RWPE1 (cell line): ENCODE measurements at regions not wholly inside any gene's neighbourhood (a gene's known extent, or its start where the extent isn't known, plus 50 kb on each side); places are given as distances from the start of the nearest gene placed in this dataset.

ENCODE experiments used
- CTCF ChIA-PET: fragments of 350-600 bp; sonication (Branson Sonifier 250); formaldehyde crosslinking; extraction: SDS; loops from one replicate; lab custom pipeline; 2021; lab: Yijun Ruan, JAX
- POLR2A ChIA-PET: fragments of 400-600 bp; formaldehyde crosslinking; extraction: SDS; loops from one replicate; lab custom pipeline; 2020; ENCODE audit warnings: antibody characterized with exemption; ENCODE audit not compliant: low non-redundant PET; lab: Yijun Ruan, JAX
- DNase-seq: peaks from one replicate; pipeline ENCODE4 v3.0.0; 2012; ENCODE audit warnings: low spot score
- H3K27ac ChIP-seq: fragments of 450-650 bp; 2 replicates; pipeline ENCODE4 v1.5.1; 2017
- TF ChIP-seq, protein P1 (sequence below): fragments of 450-650 bp; conservative IDR thresholded peaks from 2 replicates; pipeline ENCODE4 v1.5.1; 2017; ENCODE audit warnings: low read depth, mild to moderate bottlenecking

DNA sequence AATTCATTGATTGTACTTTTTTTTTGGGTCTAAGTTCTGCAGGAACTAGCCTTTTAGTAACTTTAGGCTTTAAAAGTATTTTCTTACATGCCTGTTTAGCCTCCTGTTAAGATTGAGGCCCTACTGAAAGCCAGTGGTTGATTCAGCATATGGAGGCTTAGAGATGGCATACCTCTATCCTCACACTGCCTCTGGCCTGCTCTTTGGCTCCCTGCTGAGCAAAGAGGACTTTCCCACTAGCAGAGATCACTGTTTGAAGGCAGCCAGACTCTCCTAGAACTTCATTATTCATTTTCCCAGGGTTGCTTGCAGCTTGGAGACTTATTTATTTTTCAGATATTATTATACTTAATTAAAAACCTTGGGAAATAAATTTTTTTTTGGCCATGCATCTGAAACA is 405.6 kb upstream of the MEX3C start:
- DNase-seq = no peak
- POLR2A ChIA-PET = no interaction called here
- H3K27ac ChIP-seq = no peak overlapping the region
- TF ChIP-seq, protein P1, sequence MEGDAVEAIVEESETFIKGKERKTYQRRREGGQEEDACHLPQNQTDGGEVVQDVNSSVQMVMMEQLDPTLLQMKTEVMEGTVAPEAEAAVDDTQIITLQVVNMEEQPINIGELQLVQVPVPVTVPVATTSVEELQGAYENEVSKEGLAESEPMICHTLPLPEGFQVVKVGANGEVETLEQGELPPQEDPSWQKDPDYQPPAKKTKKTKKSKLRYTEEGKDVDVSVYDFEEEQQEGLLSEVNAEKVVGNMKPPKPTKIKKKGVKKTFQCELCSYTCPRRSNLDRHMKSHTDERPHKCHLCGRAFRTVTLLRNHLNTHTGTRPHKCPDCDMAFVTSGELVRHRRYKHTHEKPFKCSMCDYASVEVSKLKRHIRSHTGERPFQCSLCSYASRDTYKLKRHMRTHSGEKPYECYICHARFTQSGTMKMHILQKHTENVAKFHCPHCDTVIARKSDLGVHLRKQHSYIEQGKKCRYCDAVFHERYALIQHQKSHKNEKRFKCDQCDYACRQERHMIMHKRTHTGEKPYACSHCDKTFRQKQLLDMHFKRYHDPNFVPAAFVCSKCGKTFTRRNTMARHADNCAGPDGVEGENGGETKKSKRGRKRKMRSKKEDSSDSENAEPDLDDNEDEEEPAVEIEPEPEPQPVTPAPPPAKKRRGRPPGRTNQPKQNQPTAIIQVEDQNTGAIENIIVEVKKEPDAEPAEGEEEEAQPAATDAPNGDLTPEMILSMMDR = no peak
- CTCF ChIA-PET = no interaction called here

DNA sequence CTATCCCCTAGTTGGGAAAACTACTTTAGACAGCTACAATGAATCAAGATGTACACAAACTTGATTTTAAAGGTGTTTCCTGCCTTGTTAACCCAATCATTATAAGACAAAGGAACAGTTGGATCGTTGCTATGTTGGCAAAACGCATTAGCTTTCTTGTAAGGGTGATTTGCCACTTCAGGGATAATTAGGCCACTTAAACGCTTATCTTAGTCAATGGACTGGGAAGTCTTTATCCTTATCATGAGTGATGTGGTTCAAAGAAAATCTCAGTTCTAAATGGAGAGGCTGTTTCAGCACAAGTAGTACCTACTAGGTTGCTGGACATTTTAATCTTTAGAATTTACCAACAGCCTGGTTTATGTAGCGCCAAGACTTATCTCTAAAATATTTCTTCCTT is 406.1 kb upstream of the MEX3C start:
- TF ChIP-seq, protein P1 = no peak
- POLR2A ChIA-PET = no interaction called here
- no peak for DNase-seq
- H3K27ac ChIP-seq = no peak overlapping the region
- CTCF ChIA-PET = no interaction called here

DNA sequence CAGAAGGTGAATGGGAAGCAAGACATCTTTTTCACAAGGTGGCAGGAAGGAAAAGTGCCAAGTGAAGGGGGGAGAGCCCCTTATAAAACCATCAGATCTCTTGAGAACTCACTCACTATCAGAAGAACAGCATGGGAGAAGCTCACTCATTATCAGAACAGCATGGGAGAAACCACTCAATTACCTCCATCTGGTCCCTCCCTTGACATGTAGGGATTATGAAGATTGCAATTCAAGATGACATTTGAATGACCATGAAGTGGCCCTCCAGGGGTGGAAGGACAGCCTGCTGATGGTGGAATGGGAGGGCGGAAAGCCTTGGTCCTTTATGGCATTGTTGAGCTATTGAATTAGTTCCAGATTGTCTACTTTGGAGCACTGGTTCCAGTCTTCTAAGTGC is 413.0 kb upstream of the MEX3C start:
- ChIA-PET POLR2A (no interaction called here), CTCF (no interaction called here)
- DNase-seq = no peak
- H3K27ac ChIP-seq = no peak overlapping the region
- TF ChIP-seq, protein P1 = no peak

DNA sequence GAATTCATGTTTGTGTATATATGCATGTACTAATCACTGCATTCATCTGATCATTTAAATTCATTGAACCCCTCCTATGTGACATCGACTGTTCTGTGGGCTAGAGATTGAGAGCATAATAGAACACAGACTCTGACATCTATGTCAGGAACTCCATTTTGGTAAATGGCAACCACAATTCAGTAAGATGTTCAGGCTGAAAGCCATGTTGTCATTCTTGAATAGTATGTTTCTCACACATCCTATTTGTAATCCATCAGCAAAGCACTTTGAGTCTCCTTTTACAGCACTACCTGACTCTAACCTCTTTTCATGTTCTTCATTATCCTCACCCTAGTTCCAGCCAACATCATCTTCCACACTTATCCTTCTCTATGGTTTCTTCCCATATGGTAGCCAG is 413.8 kb upstream of the MEX3C start:
- ChIA-PET POLR2A (no interaction called here), CTCF (interaction anchor here (0.5 kb wide), 1 partner anchor 169 kb away, joined by 3 read pairs; no protein-coding TSS in a partner anchor)
- H3K27ac ChIP-seq = no peak overlapping the region
- no peak for DNase-seq
- TF ChIP-seq, protein P1 = no peak

DNA sequence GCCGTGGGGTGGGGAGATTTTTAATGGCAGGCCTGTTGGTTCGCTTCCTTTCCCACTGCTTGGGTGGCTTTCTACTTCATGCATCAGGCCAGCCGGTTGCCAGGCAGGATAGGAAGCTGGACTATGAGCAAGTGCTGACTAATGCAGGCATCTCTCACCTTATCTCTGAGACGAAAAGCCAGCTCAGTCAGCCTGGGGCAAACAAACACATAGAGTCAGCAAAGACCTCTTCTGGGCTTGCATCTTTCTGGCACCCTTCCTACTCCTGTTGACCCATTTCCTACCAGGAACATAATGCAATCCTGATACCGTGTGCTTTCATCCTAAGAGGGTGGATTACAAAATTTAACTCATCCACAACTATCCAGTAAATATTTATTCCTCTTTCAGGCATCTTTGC is 416.6 kb upstream of the MEX3C start:
- DNase-seq = peak; percentile 76
- POLR2A ChIA-PET = no interaction called here
- CTCF ChIA-PET = interaction anchor here (0.5 kb wide), 1 partner anchor 907 kb away, joined by 4 read pairs; no protein-coding TSS in a partner anchor
- peak overlapping the region; percentile 41; the same call in 1 of the 2 replicates for H3K27ac ChIP-seq
- TF ChIP-seq, protein P1 = no peak

DNA sequence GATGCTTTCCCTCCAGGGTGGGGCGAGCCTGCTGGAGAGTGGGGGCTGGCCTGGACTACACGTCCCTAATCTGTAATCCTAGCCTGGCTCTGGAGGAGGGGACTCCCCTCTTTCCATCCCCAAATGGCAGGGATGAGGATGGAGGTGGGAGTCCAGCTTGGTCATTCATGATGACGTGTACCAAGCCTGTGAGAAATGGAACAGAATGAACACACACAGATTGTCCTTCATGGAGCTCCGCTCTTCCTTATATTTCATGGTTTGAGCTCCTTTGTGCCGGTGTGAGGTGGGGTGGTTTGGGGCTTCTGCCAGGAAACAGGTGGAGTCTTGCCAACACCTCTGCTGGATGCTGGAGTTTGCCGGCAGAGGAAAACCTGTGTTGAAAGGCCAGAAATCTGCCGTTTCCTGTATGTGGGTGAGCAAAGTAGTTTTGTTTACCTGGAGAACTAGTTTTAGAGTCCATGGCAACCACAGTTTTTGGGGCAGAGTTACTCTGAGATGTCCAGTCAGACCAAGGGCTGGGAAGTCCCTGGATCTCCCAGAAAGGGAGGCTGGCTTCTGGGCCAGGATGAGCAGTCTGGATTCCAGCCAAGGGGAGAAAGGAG is 417.6 kb upstream of the MEX3C start:
- peak overlapping the region; percentile 85 for H3K27ac ChIP-seq
- TF ChIP-seq, protein P1 = no peak
- POLR2A ChIA-PET = no interaction called here
- CTCF ChIA-PET = no interaction called here
- peak; percentile 42 for DNase-seq
